ENCODE measurements at regions not wholly inside any gene's neighbourhood (a gene's known extent, or its start where the extent isn't known, plus 50 kb on each side); places are given as distances from the start of the nearest gene placed in this dataset.

GRCh38 chr2:16283071-16283850, 342.9 kb downstream of the MYCN start:
- TF ChIP-seq SUZ12 (IDR thresholded peaks at IDR 0.05; ENCODE audit: extremely low read depth, insufficient read depth, insufficient read length) (no peak), YY1 (IDR thresholded peaks at IDR 0.05; ENCODE audit: insufficient read depth, insufficient read length) (no peak), ZNF274 (IDR thresholded peaks at IDR 0.05; ENCODE audit: low read depth, low read length) (no peak)
